GM12878 (cell line): ENCODE measurements at regions not wholly inside any gene's neighbourhood (a gene's known extent, or its start where the extent isn't known, plus 50 kb on each side); places are given as distances from the start of the nearest gene placed in this dataset.
"Not testable (repeated sequence)": the region's sequence is repeated elsewhere in the genome, so short reads cannot be mapped to it uniquely, and the experiment has no call there.

Experiments used
- CTCF ChIP-seq, 3 experiments: IDR thresholded peaks in 2 of 3; conservative IDR thresholded peaks in 1 of 3; 2 replicates each; pipeline ENCODE4 v1.5.1; 2011; ENCODE audit warnings: low read depth in 3 of 3, low read length in 3 of 3, mild to moderate bottlenecking in 3 of 3, control low read depth in 2 of 3, moderate library complexity in 2 of 3, inconsistent platforms in 1 of 3, mixed read lengths in 1 of 3; ENCODE audit not compliant: control insufficient read depth in 2 of 3, insufficient read depth in 1 of 3; ENCODE audit errors: extremely low read depth in 1 of 3
- NRF1 ChIP-seq: conservative IDR thresholded peaks from 2 replicates; pipeline ENCODE4 v1.6.1; 2011; ENCODE audit warnings: mild to moderate bottlenecking, low read depth, low read length, improper control_type of control experiment
- POLR2A ChIP-seq: IDR thresholded peaks from 2 replicates; pipeline ENCODE4 v1.6.1; 2011; ENCODE audit warnings: low read depth, mild to moderate bottlenecking, low read length
- RFX5 ChIP-seq: IDR thresholded peaks from 2 replicates; pipeline ENCODE4 v1.6.1; 2011; ENCODE audit warnings: low read depth, low read length, improper control_type of control experiment
- SUPT20H ChIP-seq: IDR thresholded peaks from 2 replicates; pipeline ENCODE4 v1.6.1; 2011; ENCODE audit warnings: low read depth, mild to moderate bottlenecking, low read length, moderate library complexity, borderline replicate concordance; ENCODE audit not compliant: control insufficient read depth
- TCF3 ChIP-seq: IDR thresholded peaks from 2 replicates; pipeline ENCODE4 v1.6.1; 2012; ENCODE audit warnings: low read depth, mild to moderate bottlenecking, low read length, borderline replicate concordance; ENCODE audit not compliant: insufficient read depth

GRCh38 chr17:14532242-14532641 lies 231.4 kb downstream of the HS3ST3B1 start:
- TF ChIP-seq CTCF (IDR thresholded peaks at IDR 0.05 in 2 of 3, conservative IDR thresholded peaks at IDR 0.05 in 1 of 3; ENCODE audit: control insufficient read depth in 2 of 3, extremely low read depth in 1 of 3, insufficient read depth in 1 of 3, low read depth in 3 of 3, low read length in 3 of 3); POLR2A; NRF1; SUPT20H; TCF3; RFX5: not testable (repeated sequence)
